Loucy (cell line): ENCODE measurements at regions not wholly inside any gene's neighbourhood (a gene's known extent, or its start where the extent isn't known, plus 50 kb on each side); places are given as distances from the start of the nearest gene placed in this dataset.

Source experiments
- H2AFZ ChIP-seq: fragments of 200-600 bp; sonication (generic); 2 replicates; pipeline ENCODE4 v1.6.0; 2016; ENCODE audit warnings: antibody characterized with exemption, mild to moderate bottlenecking, low read length, moderate library complexity
- H3F3A ChIP-seq: fragments of 200-600 bp; 2 replicates; pipeline ENCODE4 v1.6.0; 2016; ENCODE audit warnings: antibody characterized with exemption, low read depth, mild to moderate bottlenecking
- H3K27me3 ChIP-seq: fragments of 200-600 bp; sonication (generic); 2 replicates; pipeline ENCODE4 v1.6.1; 2014; ENCODE audit warnings: low read length, mild to moderate bottlenecking; ENCODE audit not compliant: insufficient read depth, poor library complexity, severe bottlenecking
- H3K36me3 ChIP-seq: fragments of 200-600 bp; sonication (generic); 2 replicates; pipeline ENCODE4 v1.6.1; 2016; ENCODE audit warnings: low read length; ENCODE audit not compliant: insufficient read depth
- H3K4me1 ChIP-seq: fragments of 200-600 bp; sonication (generic); 2 replicates; pipeline ENCODE4 v1.5.1; 2014; ENCODE audit warnings: low read length, mild to moderate bottlenecking; ENCODE audit not compliant: insufficient read depth, poor library complexity, severe bottlenecking
- H3K4me2 ChIP-seq: fragments of 200-600 bp; sonication (generic); 2 replicates; pipeline ENCODE4 v1.6.0; 2014; ENCODE audit warnings: antibody characterized with exemption, low read length, low read depth, mild to moderate bottlenecking; ENCODE audit not compliant: poor library complexity, severe bottlenecking
- H3K4me3 ChIP-seq: fragments of 200-600 bp; sonication (generic); 2 replicates; pipeline ENCODE4 v1.5.1; 2014; ENCODE audit warnings: low read length, mild to moderate bottlenecking, mixed read lengths; ENCODE audit not compliant: poor library complexity, severe bottlenecking
- H3K79me2 ChIP-seq: fragments of 200-600 bp; sonication (generic); 2 replicates; pipeline ENCODE4 v1.6.1; 2014; ENCODE audit warnings: low read length; ENCODE audit not compliant: insufficient read depth
- H3K9ac ChIP-seq: fragments of 200-600 bp; sonication (generic); 2 replicates; pipeline ENCODE4 v1.6.0; 2014; ENCODE audit warnings: mild to moderate bottlenecking, low read depth, low read length, moderate library complexity; ENCODE audit not compliant: poor library complexity, severe bottlenecking
- H3K9me2 ChIP-seq: fragments of 200-600 bp; sonication (generic); replicated peaks from 2 replicates; pipeline ENCODE4 v1.6.1; 2016; ENCODE audit warnings: low read depth, low read length, mixed read lengths
- H3K9me3 ChIP-seq: fragments of 200-600 bp; sonication (generic); 2 replicates; pipeline ENCODE4 v1.6.1; 2014; ENCODE audit warnings: mild to moderate bottlenecking, antibody characterized with exemption, low read length, low read depth; ENCODE audit not compliant: insufficient read depth
- H4K20me1 ChIP-seq: fragments of 200-600 bp; sonication (generic); 2 replicates; pipeline ENCODE4 v1.6.0; 2014; ENCODE audit warnings: antibody characterized with exemption, low read length, mild to moderate bottlenecking; ENCODE audit not compliant: insufficient read depth, poor library complexity, severe bottlenecking
- CTCF ChIP-seq: fragments of 200-600 bp; sonication (generic); conservative IDR thresholded peaks from 2 replicates; pipeline ENCODE4 v1.5.1; 2014; ENCODE audit warnings: mild to moderate bottlenecking, antibody characterized with exemption, low read length
- EZH2phosphoT487 ChIP-seq: fragments of 200-600 bp; IDR thresholded peaks from 2 replicates; pipeline ENCODE4 v1.6.1; 2018; ENCODE audit warnings: antibody characterized with exemption, mild to moderate bottlenecking, moderate library complexity, borderline replicate concordance

DNA sequence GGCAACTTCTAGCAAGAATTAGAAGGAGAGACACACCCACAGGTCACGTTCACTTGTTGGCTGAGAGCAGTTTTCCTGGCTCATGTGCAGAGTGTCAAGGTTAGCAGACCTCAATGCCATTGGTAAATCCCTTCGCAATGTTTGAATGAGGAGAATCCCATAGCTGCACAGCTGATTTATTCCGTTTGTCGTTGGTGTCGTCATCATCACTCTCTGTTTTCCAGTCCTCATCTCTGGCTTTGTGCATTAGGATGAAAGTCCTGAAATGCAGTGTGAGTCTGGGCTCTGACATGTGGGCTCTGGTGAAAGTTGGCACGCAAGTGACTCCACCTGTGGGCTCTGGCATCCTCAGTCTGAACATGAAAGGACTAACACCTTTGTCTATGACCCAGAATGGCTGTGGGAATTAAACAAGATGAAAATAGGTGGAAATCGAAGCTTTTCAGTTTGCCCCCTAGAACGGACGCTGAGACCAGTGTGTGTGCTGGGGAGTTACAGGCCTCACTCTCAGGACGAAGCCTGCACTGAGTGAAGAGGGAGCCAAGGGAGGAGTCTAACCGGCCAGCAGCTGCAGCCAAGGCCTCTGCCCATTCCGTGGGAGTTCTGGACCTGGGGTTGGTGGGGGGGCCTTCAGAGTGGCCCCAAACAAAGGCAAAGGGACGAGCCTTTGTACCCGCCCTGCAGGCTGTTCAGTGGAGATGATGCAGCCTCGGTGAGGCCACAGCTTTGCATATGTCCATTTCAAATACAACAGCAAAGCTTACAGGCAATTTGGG, 74.8 kb upstream of the ZNF516 start:
- H3K4me2 ChIP-seq, result no peak overlapping the region
- no peaks in the 10 kb centered on the region for H3K27me3 ChIP-seq
- H3K9ac ChIP-seq, result no peak overlapping the region
- H3K4me3 ChIP-seq, result no peak overlapping the region
- H3K9me2 ChIP-seq, result no peaks in the 10 kb centered on the region
- H3K9me3 ChIP-seq, result no peaks in the 10 kb centered on the region
- H3K79me2 ChIP-seq, result no peaks in the 10 kb centered on the region
- no peaks in the 10 kb centered on the region for H4K20me1 ChIP-seq
- H2AFZ ChIP-seq, result no peak overlapping the region
- H3K36me3 ChIP-seq, result no peaks in the 10 kb centered on the region
- TF ChIP-seq EZH2phosphoT487 (no peak), CTCF (no peak)
- H3K4me1 ChIP-seq, result peaks cover 3% of the 10 kb centered on the region
- no peaks in the 10 kb centered on the region for H3F3A ChIP-seq

DNA sequence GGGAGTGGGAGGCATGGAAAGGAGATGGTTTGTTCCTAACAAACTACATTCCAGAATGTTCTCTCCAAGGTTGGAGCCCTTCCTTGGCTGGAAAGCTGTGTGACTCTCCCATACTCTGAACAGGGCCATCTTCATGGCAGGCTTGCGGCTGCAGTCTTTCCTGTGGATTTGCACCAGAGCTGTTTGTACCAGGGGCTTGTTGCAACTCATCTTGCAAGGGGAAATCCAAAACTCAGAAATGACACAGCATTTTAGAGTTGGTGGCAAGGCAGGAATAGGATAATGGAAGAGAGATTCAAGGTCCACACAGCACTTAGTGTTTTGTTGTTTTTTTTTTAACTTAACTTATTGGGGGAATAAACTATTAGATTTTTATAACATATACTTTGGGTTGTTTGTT, 73.7 kb upstream of the ZNF516 start:
- peaks cover 6% of the 10 kb centered on the region for H3K4me1 ChIP-seq
- no peak overlapping the region for H3K9ac ChIP-seq
- no peaks in the 10 kb centered on the region for H3F3A ChIP-seq
- H3K27me3 ChIP-seq, result no peaks in the 10 kb centered on the region
- no peaks in the 10 kb centered on the region for H3K36me3 ChIP-seq
- H3K4me3 ChIP-seq, result no peak overlapping the region
- H3K4me2 ChIP-seq, result no peak overlapping the region
- H3K9me3 ChIP-seq, result no peaks in the 10 kb centered on the region
- TF ChIP-seq CTCF, result no peak
- TF ChIP-seq EZH2phosphoT487, result no peak
- no peaks in the 10 kb centered on the region for H4K20me1 ChIP-seq
- H2AFZ ChIP-seq, result no peak overlapping the region
- no peaks in the 10 kb centered on the region for H3K79me2 ChIP-seq
- H3K9me2 ChIP-seq, result no peaks in the 10 kb centered on the region

GRCh38 chr18:76567835-76568445, 72.9 kb upstream of the ZNF516 start:
- Histone ChIP-seq H3K36me3 (no peaks in the 10 kb centered on the region), H4K20me1 (no peaks in the 10 kb centered on the region), H3K4me3 (no peak overlapping the region), H3K9me3 (no peaks in the 10 kb centered on the region), H3K4me1 (peaks cover 6% of the 10 kb centered on the region), H3F3A (no peaks in the 10 kb centered on the region), H3K9ac (no peak overlapping the region), H3K9me2 (no peaks in the 10 kb centered on the region), H3K27me3 (no peaks in the 10 kb centered on the region), H3K4me2 (no peak overlapping the region), H3K79me2 (no peaks in the 10 kb centered on the region), H2AFZ (no peak overlapping the region)
- TF ChIP-seq EZH2phosphoT487 (no peak), CTCF (no peak)
